Endothelial cell of umbilical vein (primary cell): ENCODE measurements at regions not wholly inside any gene's neighbourhood (a gene's known extent, or its start where the extent isn't known, plus 50 kb on each side); places are given as distances from the start of the nearest gene placed in this dataset.

Source experiments
- EZH2 ChIP-seq: IDR thresholded peaks from 2 replicates; pipeline ENCODE4 v1.6.1; 2012; ENCODE audit warnings: borderline replicate concordance, low read depth, mild to moderate bottlenecking, moderate library complexity, low read length, inconsistent platforms; ENCODE audit not compliant: severe bottlenecking
- FOS ChIP-seq: IDR thresholded peaks from 2 replicates; pipeline ENCODE4 v1.6.1; 2011; ENCODE audit warnings: mild to moderate bottlenecking, low read length, moderate library complexity, borderline replicate concordance; ENCODE audit not compliant: insufficient read depth
- MYC ChIP-seq: IDR thresholded peaks from one replicate; pipeline ENCODE4 v1.6.1; 2011; ENCODE audit warnings: mild to moderate bottlenecking, low read depth, low read length
- POLR2A ChIP-seq: IDR thresholded peaks from 2 replicates; pipeline ENCODE4 v1.6.1; 2012; ENCODE audit warnings: low read depth, mild to moderate bottlenecking, control low read depth, low read length
- POLR2AphosphoS5 ChIP-seq: IDR thresholded peaks from 2 replicates; pipeline ENCODE4 v1.6.1; 2012; ENCODE audit warnings: low read depth, mild to moderate bottlenecking, control low read depth, low read length, moderate library complexity; ENCODE audit not compliant: insufficient read depth
- TF ChIP-seq, protein P1 (sequence below), 2 donors: IDR thresholded peaks; 1 replicate in 1 of 2; 2 replicates in 1 of 2; pipeline ENCODE4 v1.5.1; 2011; ENCODE audit warnings: low read length in 2 of 2, mild to moderate bottlenecking in 2 of 2, moderate library complexity in 2 of 2, control low read depth in 1 of 2, inconsistent platforms in 1 of 2, low read depth in 1 of 2; ENCODE audit not compliant: insufficient read depth in 1 of 2; ENCODE audit errors: extremely low read depth in 1 of 2
- TF ChIP-seq, protein P2 (sequence below): IDR thresholded peaks from 2 replicates; pipeline ENCODE4 v1.6.1; 2011; ENCODE audit not compliant: insufficient read depth, insufficient read length

DNA sequence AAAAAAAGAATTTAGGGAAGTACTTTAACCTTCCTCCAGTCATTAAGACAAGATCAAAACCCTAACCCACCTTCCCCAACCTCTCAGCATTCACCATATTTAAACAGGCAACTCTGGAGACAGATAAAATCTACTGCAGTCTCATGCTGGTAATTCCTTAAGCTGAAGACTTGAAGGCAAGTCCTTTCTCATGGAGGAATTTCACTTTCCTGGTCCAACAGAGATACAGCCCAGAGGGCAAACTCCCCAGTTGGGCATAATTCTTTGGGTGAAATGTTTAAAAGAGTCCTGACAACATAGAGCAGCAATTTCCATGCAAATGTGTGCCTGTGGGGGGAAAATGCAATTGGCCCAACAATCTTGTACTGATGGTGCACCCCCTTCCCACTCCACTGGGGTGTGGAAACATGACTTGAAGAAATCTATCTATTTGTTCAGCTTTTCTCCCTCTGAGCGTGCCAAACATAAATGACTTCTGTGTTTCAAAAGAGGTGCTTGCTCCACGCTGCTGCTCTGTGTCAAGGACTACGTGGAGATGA, 131.8 kb upstream of the HNRNPA3 start:
- TF ChIP-seq, protein P1, sequence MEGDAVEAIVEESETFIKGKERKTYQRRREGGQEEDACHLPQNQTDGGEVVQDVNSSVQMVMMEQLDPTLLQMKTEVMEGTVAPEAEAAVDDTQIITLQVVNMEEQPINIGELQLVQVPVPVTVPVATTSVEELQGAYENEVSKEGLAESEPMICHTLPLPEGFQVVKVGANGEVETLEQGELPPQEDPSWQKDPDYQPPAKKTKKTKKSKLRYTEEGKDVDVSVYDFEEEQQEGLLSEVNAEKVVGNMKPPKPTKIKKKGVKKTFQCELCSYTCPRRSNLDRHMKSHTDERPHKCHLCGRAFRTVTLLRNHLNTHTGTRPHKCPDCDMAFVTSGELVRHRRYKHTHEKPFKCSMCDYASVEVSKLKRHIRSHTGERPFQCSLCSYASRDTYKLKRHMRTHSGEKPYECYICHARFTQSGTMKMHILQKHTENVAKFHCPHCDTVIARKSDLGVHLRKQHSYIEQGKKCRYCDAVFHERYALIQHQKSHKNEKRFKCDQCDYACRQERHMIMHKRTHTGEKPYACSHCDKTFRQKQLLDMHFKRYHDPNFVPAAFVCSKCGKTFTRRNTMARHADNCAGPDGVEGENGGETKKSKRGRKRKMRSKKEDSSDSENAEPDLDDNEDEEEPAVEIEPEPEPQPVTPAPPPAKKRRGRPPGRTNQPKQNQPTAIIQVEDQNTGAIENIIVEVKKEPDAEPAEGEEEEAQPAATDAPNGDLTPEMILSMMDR (IDR thresholded peaks at IDR 0.05; ENCODE audit: extremely low read depth in 1 of 2, insufficient read depth in 1 of 2, low read depth in 1 of 2, low read length in 2 of 2): no peak
- TF ChIP-seq FOS (no peak), MYC (no peak), POLR2A (no peak), EZH2 (no peak), POLR2AphosphoS5 (no peak)
- TF ChIP-seq, protein P2, sequence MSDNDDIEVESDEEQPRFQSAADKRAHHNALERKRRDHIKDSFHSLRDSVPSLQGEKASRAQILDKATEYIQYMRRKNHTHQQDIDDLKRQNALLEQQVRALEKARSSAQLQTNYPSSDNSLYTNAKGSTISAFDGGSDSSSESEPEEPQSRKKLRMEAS: no peak
